Naive thymus-derived CD4-positive, alpha-beta T cell (primary cell): ENCODE measurements at regions not wholly inside any gene's neighbourhood (a gene's known extent, or its start where the extent isn't known, plus 50 kb on each side); places are given as distances from the start of the nearest gene placed in this dataset.
"Not testable (repeated sequence)": the region's sequence is repeated elsewhere in the genome, so short reads cannot be mapped to it uniquely, and the experiment has no call there.

Experiments used
- ATAC-seq: fragments of 150-1000 bp; cut with Tn5 transposase; 2 replicates; pipeline ENCODE4 v1.10.0; 2021; ENCODE audit warnings: mild to moderate bottlenecking, moderate library complexity
- CTCF ChIA-PET: fragments of 350-600 bp; sonication (Branson Sonifier 250); formaldehyde crosslinking; loops from one replicate; lab custom pipeline; 2021; ENCODE audit warnings: antibody characterized with exemption; lab: Charles Lee
- POLR2A ChIA-PET: fragments of 350-600 bp; sonication (Branson Sonifier 250); formaldehyde crosslinking; loops from one replicate; lab custom pipeline; 2021; ENCODE audit warnings: antibody characterized with exemption, inconsistent platforms; lab: Charles Lee
- DNase-seq, 9 donors: peaks; one replicate each; pipeline versions ENCODE4 v3.0.0 to v3.0.0-alpha.2; 2020 to 2022; ENCODE audit warnings: mixed read lengths in 1 of 9
- H3K27ac ChIP-seq: one replicate; pipeline ENCODE4 v1.7.0; 2013; ENCODE audit warnings: mild to moderate bottlenecking, low read depth, low read length, moderate library complexity
- H3K27me3 ChIP-seq, 2 donors: one replicate each; pipeline ENCODE4 v1.7.0; 2013; ENCODE audit warnings: low read length in 2 of 2, mild to moderate bottlenecking in 2 of 2, moderate library complexity in 2 of 2; ENCODE audit not compliant: control insufficient read depth in 2 of 2, insufficient read depth in 2 of 2
- H3K36me3 ChIP-seq, 3 experiments: 1 replicate in 2 of 3; 2 replicates in 1 of 3; pipeline ENCODE4 v1.7.0; 2013; ENCODE audit warnings: low read length in 3 of 3, mild to moderate bottlenecking in 3 of 3, moderate library complexity in 1 of 3; ENCODE audit not compliant: insufficient read depth in 3 of 3, control insufficient read depth in 2 of 3
- H3K4me1 ChIP-seq, 2 donors: one replicate each; pipeline ENCODE4 v1.7.0; 2013; ENCODE audit warnings: low read length in 2 of 2, mild to moderate bottlenecking in 2 of 2, moderate library complexity in 1 of 2; ENCODE audit not compliant: control insufficient read depth in 2 of 2, insufficient read depth in 2 of 2
- H3K4me3 ChIP-seq: 2 replicates; pipeline ENCODE4 v1.7.0; 2013; ENCODE audit warnings: mild to moderate bottlenecking, low read length
- H3K9me3 ChIP-seq, 3 experiments: 1 replicate in 2 of 3; 2 replicates in 1 of 3; pipeline ENCODE4 v1.7.0; 2013; ENCODE audit warnings: low read length in 3 of 3; ENCODE audit not compliant: control insufficient read depth in 2 of 3
- H3K27ac Mint-ChIP-seq, 9 donors: one replicate each; pipeline ENCODE4 v1.8.0; 2020 to 2022; ENCODE audit warnings: mixed read lengths in 9 of 9, mild to moderate bottlenecking in 8 of 9, moderate library complexity in 5 of 9, inconsistent platforms in 2 of 9
- H3K27me3 Mint-ChIP-seq, 5 donors: one replicate each; pipeline ENCODE4 v1.8.0; 2021 to 2022; ENCODE audit warnings: mixed read lengths in 5 of 5, mild to moderate bottlenecking in 1 of 5
- H3K36me3 Mint-ChIP-seq, 5 donors: one replicate each; pipeline ENCODE4 v1.8.0; 2020 to 2022; ENCODE audit warnings: mixed read lengths in 5 of 5, mild to moderate bottlenecking in 3 of 5, inconsistent platforms in 1 of 5
- H3K4me1 Mint-ChIP-seq, 7 donors: one replicate each; pipeline ENCODE4 v1.8.0; 2020 to 2022; ENCODE audit warnings: mixed read lengths in 7 of 7, mild to moderate bottlenecking in 3 of 7, inconsistent platforms in 1 of 7
- H3K4me3 Mint-ChIP-seq, 10 donors: one replicate each; pipeline ENCODE4 v1.8.0; 2020 to 2022; ENCODE audit warnings: mild to moderate bottlenecking in 10 of 10, mixed read lengths in 10 of 10, moderate library complexity in 6 of 10, inconsistent platforms in 2 of 10
- H3K9me3 Mint-ChIP-seq, 11 donors: one replicate each; pipeline ENCODE4 v1.8.0; 2020 to 2022; ENCODE audit warnings: mixed read lengths in 11 of 11, mild to moderate bottlenecking in 4 of 11, inconsistent platforms in 1 of 11, moderate library complexity in 1 of 11
- intact Hi-C, 2 donors: fragments of 100-400 bp; cut with micrococcal nuclease; formaldehyde crosslinking; loops; one replicate each; pipeline ENCODE4 v1.15.1; 2023

DNA sequence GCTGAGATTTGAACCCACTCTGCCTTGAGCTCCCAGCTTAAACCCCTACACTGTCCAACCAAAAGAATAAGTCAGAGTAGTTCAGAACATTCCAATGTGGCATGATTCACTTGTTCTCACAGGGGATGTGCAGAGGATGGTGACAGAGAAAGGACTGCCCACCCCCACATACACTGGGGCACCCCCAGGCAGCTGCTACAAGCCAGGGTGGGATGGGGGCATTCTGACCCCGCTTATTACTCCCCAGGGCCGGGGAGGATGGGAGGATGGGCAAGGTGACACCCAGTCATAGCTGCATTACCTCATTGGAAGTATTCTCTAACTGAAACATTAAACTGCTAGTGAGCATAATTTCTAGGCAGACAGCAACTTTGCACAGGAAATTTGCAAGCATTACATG, 126.0 kb upstream of the PRR20G start:
- peaks cover 0 to 2% (median 0%) of the 10 kb centered on the region in 7 donors for H3K4me1 Mint-ChIP-seq
- H3K9me3 ChIP-seq = no peaks in the 10 kb centered on the region
- ChIA-PET CTCF (no interaction called here), POLR2A (no interaction called here)
- H3K27ac ChIP-seq = no peak overlapping the region
- H3K27ac Mint-ChIP-seq = no peak overlapping the region
- H3K4me3 ChIP-seq = no peak overlapping the region
- H3K27me3 ChIP-seq = peaks cover 0 to 4% of the 10 kb centered on the region in 2 donors
- DNase-seq (no peak), ATAC-seq (no peak)
- peaks cover 24 to 73% (median 56%) of the 10 kb centered on the region in 5 donors for H3K27me3 Mint-ChIP-seq
- no peak overlapping the region for H3K4me3 Mint-ChIP-seq
- no peaks in the 10 kb centered on the region for H3K4me1 ChIP-seq
- peaks cover 0 to 5% (median 0%) of the 10 kb centered on the region in 11 donors for H3K9me3 Mint-ChIP-seq
- no peaks in the 10 kb centered on the region for H3K36me3 Mint-ChIP-seq
- H3K36me3 ChIP-seq = no peaks in the 10 kb centered on the region
- intact Hi-C loops = no loop called here

DNA sequence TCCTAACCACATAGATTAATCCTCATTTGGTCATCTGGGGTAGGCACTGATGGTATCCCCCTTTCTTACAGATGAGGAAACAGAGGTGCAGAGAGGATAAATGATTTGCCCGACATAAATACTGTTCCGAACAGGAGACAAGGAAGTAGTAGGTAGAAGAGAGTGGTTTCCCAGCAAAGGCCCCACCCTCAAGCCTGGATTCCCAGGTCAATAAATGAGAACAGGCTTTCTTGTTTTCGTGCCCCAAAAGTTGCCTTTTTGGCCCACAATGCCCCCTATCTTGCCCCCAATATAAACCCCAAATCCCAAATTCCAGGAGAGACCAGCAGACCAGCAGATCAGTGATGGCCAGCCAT, 125.5 kb upstream of the PRR20G start:
- Histone ChIP-seq H3K4me3 (no peak overlapping the region), H3K9me3 (no peaks in the 10 kb centered on the region), H3K27me3 (peaks cover 0 to 4% of the 10 kb centered on the region in 2 donors), H3K36me3 (no peaks in the 10 kb centered on the region), H3K4me1 (no peaks in the 10 kb centered on the region), H3K27ac (no peak overlapping the region)
- CTCF ChIA-PET = no interaction called here
- intact Hi-C loops = no loop called here
- H3K36me3 Mint-ChIP-seq = no peaks in the 10 kb centered on the region
- H3K9me3 Mint-ChIP-seq = peaks cover 0 to 5% (median 0%) of the 10 kb centered on the region in 11 donors
- H3K4me3 Mint-ChIP-seq = no peak overlapping the region
- POLR2A ChIA-PET = no interaction called here
- DNase-seq (no peak), ATAC-seq (no peak)
- no peak overlapping the region for H3K27ac Mint-ChIP-seq
- peaks cover 0 to 2% (median 0%) of the 10 kb centered on the region in 7 donors for H3K4me1 Mint-ChIP-seq
- H3K27me3 Mint-ChIP-seq = peaks cover 22 to 68% (median 51%) of the 10 kb centered on the region in 5 donors

DNA sequence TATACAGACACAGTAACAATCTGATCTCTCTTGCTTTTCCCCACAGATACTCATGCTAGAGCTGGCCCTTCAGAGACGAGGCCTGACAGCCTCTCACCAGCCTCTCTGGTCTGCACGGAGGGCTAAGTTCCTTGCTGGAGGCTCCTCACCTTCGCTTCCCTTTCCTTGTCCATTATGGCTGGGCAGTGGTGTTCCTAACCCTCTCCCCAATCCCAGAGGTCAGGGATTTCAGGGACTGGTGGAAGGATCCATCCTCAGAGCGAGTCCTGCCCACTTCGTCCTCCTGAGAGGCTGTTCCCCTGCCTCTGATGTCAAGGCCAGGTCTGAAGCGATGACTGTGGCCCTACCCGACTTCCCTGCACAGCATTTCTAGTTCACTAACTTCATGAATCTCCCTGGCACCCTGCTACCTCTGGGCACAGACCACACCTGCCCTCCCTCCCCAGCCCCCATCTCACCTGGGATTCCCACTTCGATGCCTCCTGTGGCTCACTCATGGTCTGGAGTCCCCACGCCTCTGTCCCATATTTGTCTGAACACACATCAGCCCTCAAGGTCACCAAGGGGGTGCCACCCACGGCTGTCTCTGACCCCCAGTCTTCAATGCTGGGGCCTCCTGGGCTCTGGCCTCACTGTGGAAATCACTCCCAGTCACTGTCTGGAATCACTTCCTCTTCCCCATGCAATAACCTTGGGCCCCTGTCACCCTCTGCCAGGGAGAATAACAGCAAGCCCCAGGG, 124.9 kb upstream of the PRR20G start:
- H3K27ac ChIP-seq = no peak overlapping the region
- Mint-ChIP-seq H3K9me3 (peaks cover 0 to 5% (median 0%) of the 10 kb centered on the region in 11 donors), H3K4me3 (no peak overlapping the region), H3K36me3 (no peaks in the 10 kb centered on the region), H3K27me3 (peaks cover 20 to 67% (median 49%) of the 10 kb centered on the region in 5 donors), H3K4me1 (peaks cover 0 to 2% (median 0%) of the 10 kb centered on the region in 7 donors), H3K27ac (no peak overlapping the region)
- CTCF ChIA-PET = no interaction called here
- no peaks in the 10 kb centered on the region for H3K9me3 ChIP-seq
- intact Hi-C loops = no loop called here
- H3K4me1 ChIP-seq = no peaks in the 10 kb centered on the region
- peaks cover 0 to 4% of the 10 kb centered on the region in 2 donors for H3K27me3 ChIP-seq
- no peaks in the 10 kb centered on the region for H3K36me3 ChIP-seq
- no peak overlapping the region for H3K4me3 ChIP-seq
- no peak for ATAC-seq
- peak in 1 of 9 donors; percentile 3 for DNase-seq
- POLR2A ChIA-PET = no interaction called here

GRCh38 chr3:127411875-127412274, 124.0 kb upstream of the PRR20G start:
- peak in 1 of 9 donors; percentile 11 for DNase-seq
- peaks cover 13 to 63% (median 48%) of the 10 kb centered on the region in 5 donors for H3K27me3 Mint-ChIP-seq
- H3K9me3 Mint-ChIP-seq, H3K27me3 ChIP-seq, ATAC-seq, H3K36me3 Mint-ChIP-seq, H3K4me1 ChIP-seq, H3K27ac ChIP-seq, H3K27ac Mint-ChIP-seq, H3K4me1 Mint-ChIP-seq, intact Hi-C loops, H3K4me3 ChIP-seq, H3K36me3 ChIP-seq, CTCF ChIA-PET, H3K9me3 ChIP-seq, POLR2A ChIA-PET, H3K4me3 Mint-ChIP-seq: not testable (repeated sequence)

- Histone ChIP-seq H3K27me3 (peaks cover 0 to 4% of the 10 kb centered on the region in 2 donors), H3K27ac (no peak overlapping the region), H3K36me3 (no peaks in the 10 kb centered on the region), H3K4me3 (no peak overlapping the region), H3K9me3 (no peaks in the 10 kb centered on the region), H3K4me1 (no peaks in the 10 kb centered on the region)
- Mint-ChIP-seq H3K27me3 (peaks cover 6 to 60% (median 48%) of the 10 kb centered on the region in 5 donors), H3K9me3 (peaks cover 0 to 5% (median 0%) of the 10 kb centered on the region in 11 donors), H3K4me1 (peaks cover 0 to 2% (median 0%) of the 10 kb centered on the region in 7 donors), H3K36me3 (no peaks in the 10 kb centered on the region), H3K27ac (no peak overlapping the region), H3K4me3 (no peak overlapping the region)
- ATAC-seq = no peak
- POLR2A ChIA-PET = no interaction called here
- intact Hi-C loops = no loop called here
- CTCF ChIA-PET = no interaction called here
- DNase-seq = no peak
These were observed 123.4 kb upstream of the PRR20G start for GRCh38 chr3:127411083-127411727.

DNA sequence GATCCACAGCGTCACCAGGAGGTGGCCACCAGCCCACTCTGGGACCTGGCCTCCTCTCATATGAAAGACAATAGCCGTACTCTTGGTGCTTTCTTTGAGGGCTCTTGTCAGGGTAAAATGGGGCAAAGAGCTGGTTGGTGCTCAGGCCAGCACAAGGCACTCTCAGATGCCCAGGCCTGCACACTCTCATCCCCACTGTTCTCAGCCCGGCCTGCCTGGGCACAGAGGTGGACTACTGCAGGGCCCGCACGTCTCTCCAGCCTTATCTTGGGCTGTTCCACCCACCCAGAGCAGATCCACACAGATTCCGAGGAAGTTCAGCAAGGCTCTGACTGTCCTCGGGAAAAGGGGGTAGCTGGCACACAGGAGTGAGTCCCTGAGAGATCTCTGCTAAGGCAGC, 122.8 kb upstream of the PRR20G start:
- Mint-ChIP-seq H3K27ac (peak overlapping the region in 1 of 9 donors; percentile 9), H3K4me3 (no peak overlapping the region), H3K36me3 (no peaks in the 10 kb centered on the region), H3K27me3 (peaks cover 4 to 59% (median 46%) of the 10 kb centered on the region in 5 donors), H3K4me1 (peaks cover 0 to 2% (median 0%) of the 10 kb centered on the region in 7 donors), H3K9me3 (peaks cover 0 to 5% (median 0%) of the 10 kb centered on the region in 11 donors)
- peaks cover 0 to 4% of the 10 kb centered on the region in 2 donors for H3K27me3 ChIP-seq
- POLR2A ChIA-PET = no interaction called here
- no peaks in the 10 kb centered on the region for H3K9me3 ChIP-seq
- H3K4me3 ChIP-seq = no peak overlapping the region
- no peaks in the 10 kb centered on the region for H3K4me1 ChIP-seq
- ATAC-seq (no peak), DNase-seq (peak in 1 of 9 donors; percentile 8)
- intact Hi-C loops = no loop called here
- H3K36me3 ChIP-seq = no peaks in the 10 kb centered on the region
- H3K27ac ChIP-seq = no peak overlapping the region
- CTCF ChIA-PET = no interaction called here
